ENCODE measurements at regions not wholly inside any gene's neighbourhood (a gene's known extent, or its start where the extent isn't known, plus 50 kb on each side); places are given as distances from the start of the nearest gene placed in this dataset.
"Not testable (repeated sequence)": the region's sequence is repeated elsewhere in the genome, so short reads cannot be mapped to it uniquely, and the experiment has no call there.

- CTCF ChIA-PET; DNase-seq; H3K4me1 ChIP-seq (ENCODE audit: control insufficient read depth in 1 of 2, extremely low read depth in 1 of 2, insufficient read depth in 2 of 2, low read length in 2 of 2); H3K27ac ChIP-seq (ENCODE audit: low read length); ATAC-seq (replicated peaks in 1 of 4); H3K4me3 ChIP-seq (ENCODE audit: control insufficient read depth in 1 of 2, extremely low read depth in 1 of 2, low read length in 1 of 2); H3K36me3 Mint-ChIP-seq; POLR2A ChIA-PET; H3K4me3 Mint-ChIP-seq; H3K27ac Mint-ChIP-seq; H3K27me3 ChIP-seq (replicated peaks in 1 of 2; ENCODE audit: control insufficient read depth in 2 of 2, extremely low read depth in 1 of 2, insufficient read depth in 2 of 2, low read length in 1 of 2); H3K36me3 ChIP-seq (ENCODE audit: control insufficient read depth in 2 of 2, extremely low read depth in 1 of 2, insufficient read depth in 1 of 2, low read length in 1 of 2); H3K9me3 ChIP-seq; H3K9me3 Mint-ChIP-seq; H3K4me1 Mint-ChIP-seq: not testable (repeated sequence)
- peaks cover 3 to 19% of the 10 kb centered on the region in 2 donors for H3K27me3 Mint-ChIP-seq
- WGBS (ENCODE audit: insufficient coverage), result 89% methylated on average over 3 of the region's 3 CpGs
These were observed 239.7 kb downstream of the SMAD2 start for GRCh38 chr18:47690778-47691177.

- H3K27me3 Mint-ChIP-seq, result peaks cover 3 to 24% of the 10 kb centered on the region in 2 donors
- H3K4me1 ChIP-seq (ENCODE audit: control insufficient read depth in 1 of 2, extremely low read depth in 1 of 2, insufficient read depth in 2 of 2, low read length in 2 of 2), result no peaks in the 10 kb centered on the region
- no peaks in the 10 kb centered on the region for H3K9me3 Mint-ChIP-seq
- ATAC-seq (replicated peaks in 1 of 4) (no peak), DNase-seq (no peak)
- H3K27ac ChIP-seq (ENCODE audit: low read length), result no peak overlapping the region
- ChIA-PET POLR2A (no interaction called here), CTCF (interaction anchor here in 1 of 2 donors (0.6 kb wide), 1 partner anchor 624 kb away, joined by 3 read pairs; no protein-coding TSS in a partner anchor)
- no peak overlapping the region for H3K4me3 Mint-ChIP-seq
- H3K27me3 ChIP-seq (replicated peaks in 1 of 2; ENCODE audit: control insufficient read depth in 2 of 2, extremely low read depth in 1 of 2, insufficient read depth in 2 of 2, low read length in 1 of 2), result peaks cover 0 to 5% of the 10 kb centered on the region in 2 experiments
- H3K36me3 Mint-ChIP-seq, result no peaks in the 10 kb centered on the region
- no peaks in the 10 kb centered on the region for H3K36me3 ChIP-seq (ENCODE audit: control insufficient read depth in 2 of 2, extremely low read depth in 1 of 2, insufficient read depth in 1 of 2, low read length in 1 of 2)
- no peak overlapping the region for H3K27ac Mint-ChIP-seq
- 37% methylated on average over 3 of the region's 3 CpGs for WGBS (ENCODE audit: insufficient coverage)
- H3K4me3 ChIP-seq (ENCODE audit: control insufficient read depth in 1 of 2, extremely low read depth in 1 of 2, low read length in 1 of 2), result no peak overlapping the region
- H3K4me1 Mint-ChIP-seq, result no peaks in the 10 kb centered on the region
- no peaks in the 10 kb centered on the region for H3K9me3 ChIP-seq
These were observed 241.1 kb downstream of the SMAD2 start for GRCh38 chr18:47689371-47689770.

- no peak overlapping the region for H3K27ac Mint-ChIP-seq
- no peak overlapping the region for H3K4me3 Mint-ChIP-seq
- WGBS (ENCODE audit: insufficient coverage), result 100% methylated on average over 1 of the region's 2 CpGs
- H3K9me3 Mint-ChIP-seq, result no peaks in the 10 kb centered on the region
- POLR2A ChIA-PET, result no interaction called here
- H3K4me1 ChIP-seq (ENCODE audit: control insufficient read depth in 1 of 2, extremely low read depth in 1 of 2, insufficient read depth in 2 of 2, low read length in 2 of 2), result no peaks in the 10 kb centered on the region
- no peak overlapping the region for H3K27ac ChIP-seq (ENCODE audit: low read length)
- CTCF ChIA-PET, result no interaction called here
- DNase-seq (no peak), ATAC-seq (replicated peaks in 1 of 4) (no peak)
- H3K27me3 Mint-ChIP-seq, result peaks cover 3 to 16% of the 10 kb centered on the region in 2 donors
- no peaks in the 10 kb centered on the region for H3K36me3 Mint-ChIP-seq
- no peaks in the 10 kb centered on the region for H3K9me3 ChIP-seq
- H3K27me3 ChIP-seq (replicated peaks in 1 of 2; ENCODE audit: control insufficient read depth in 2 of 2, extremely low read depth in 1 of 2, insufficient read depth in 2 of 2, low read length in 1 of 2), result peaks cover 0 to 5% of the 10 kb centered on the region in 2 experiments
- H3K4me1 Mint-ChIP-seq, result no peaks in the 10 kb centered on the region
- H3K36me3 ChIP-seq (ENCODE audit: control insufficient read depth in 2 of 2, extremely low read depth in 1 of 2, insufficient read depth in 1 of 2, low read length in 1 of 2), result no peaks in the 10 kb centered on the region
- no peak overlapping the region for H3K4me3 ChIP-seq (ENCODE audit: control insufficient read depth in 1 of 2, extremely low read depth in 1 of 2, low read length in 1 of 2)
These were observed 243.7 kb downstream of the SMAD2 start for GRCh38 chr18:47686806-47687205.

- Histone ChIP-seq H3K36me3 (ENCODE audit: control insufficient read depth in 2 of 2, extremely low read depth in 1 of 2, insufficient read depth in 1 of 2, low read length in 1 of 2) (no peaks in the 10 kb centered on the region), H3K27me3 (replicated peaks in 1 of 2; ENCODE audit: control insufficient read depth in 2 of 2, extremely low read depth in 1 of 2, insufficient read depth in 2 of 2, low read length in 1 of 2) (no peaks in the 10 kb centered on the region), H3K4me3 (ENCODE audit: control insufficient read depth in 1 of 2, extremely low read depth in 1 of 2, low read length in 1 of 2) (no peak overlapping the region), H3K9me3 (no peaks in the 10 kb centered on the region), H3K4me1 (ENCODE audit: control insufficient read depth in 1 of 2, extremely low read depth in 1 of 2, insufficient read depth in 2 of 2, low read length in 2 of 2) (no peaks in the 10 kb centered on the region), H3K27ac (ENCODE audit: low read length) (no peak overlapping the region)
- no peak overlapping the region for H3K4me3 Mint-ChIP-seq
- peaks cover 3 to 21% of the 10 kb centered on the region in 2 donors for H3K27me3 Mint-ChIP-seq
- ChIA-PET POLR2A (no interaction called here), CTCF (no interaction called here)
- ATAC-seq (replicated peaks in 1 of 4) (no peak), DNase-seq (no peak)
- no peaks in the 10 kb centered on the region for H3K9me3 Mint-ChIP-seq
- no peak overlapping the region for H3K27ac Mint-ChIP-seq
- no peaks in the 10 kb centered on the region for H3K4me1 Mint-ChIP-seq
- no peaks in the 10 kb centered on the region for H3K36me3 Mint-ChIP-seq
These were observed 246.7 kb downstream of the SMAD2 start for GRCh38 chr18:47683774-47684173.

- no peak overlapping the region for H3K27ac Mint-ChIP-seq
- Histone ChIP-seq H3K4me3 (ENCODE audit: control insufficient read depth in 1 of 2, extremely low read depth in 1 of 2, low read length in 1 of 2) (no peak overlapping the region), H3K27ac (ENCODE audit: low read length) (no peak overlapping the region), H3K36me3 (ENCODE audit: control insufficient read depth in 2 of 2, extremely low read depth in 1 of 2, insufficient read depth in 1 of 2, low read length in 1 of 2) (no peaks in the 10 kb centered on the region), H3K9me3 (no peaks in the 10 kb centered on the region), H3K4me1 (ENCODE audit: control insufficient read depth in 1 of 2, extremely low read depth in 1 of 2, insufficient read depth in 2 of 2, low read length in 2 of 2) (no peaks in the 10 kb centered on the region), H3K27me3 (replicated peaks in 1 of 2; ENCODE audit: control insufficient read depth in 2 of 2, extremely low read depth in 1 of 2, insufficient read depth in 2 of 2, low read length in 1 of 2) (no peaks in the 10 kb centered on the region)
- no peak for ATAC-seq (replicated peaks in 1 of 4)
- H3K9me3 Mint-ChIP-seq, result no peaks in the 10 kb centered on the region
- H3K27me3 Mint-ChIP-seq, result peaks cover 3 to 13% of the 10 kb centered on the region in 2 donors
- no CpG with 5 or more reads among the region's 3 CpGs for WGBS (ENCODE audit: insufficient coverage)
- DNase-seq, result no peak
- no peak overlapping the region for H3K4me3 Mint-ChIP-seq
- H3K4me1 Mint-ChIP-seq, result no peaks in the 10 kb centered on the region
- ChIA-PET POLR2A (no interaction called here), CTCF (no interaction called here)
- no peaks in the 10 kb centered on the region for H3K36me3 Mint-ChIP-seq
These were observed 247.6 kb downstream of the SMAD2 start for GRCh38 chr18:47682876-47683275.

GRCh38 chr18:47680488-47680887 is 250.0 kb downstream of the SMAD2 start:
- Mint-ChIP-seq H3K4me3 (no peak overlapping the region), H3K36me3 (no peaks in the 10 kb centered on the region), H3K27ac (no peak overlapping the region), H3K9me3 (no peaks in the 10 kb centered on the region), H3K4me1 (no peaks in the 10 kb centered on the region), H3K27me3 (peaks cover 0 to 13% of the 10 kb centered on the region in 2 donors)
- H3K4me3 ChIP-seq (ENCODE audit: control insufficient read depth in 1 of 2, extremely low read depth in 1 of 2, low read length in 1 of 2), result no peak overlapping the region
- POLR2A ChIA-PET, result no interaction called here
- no peaks in the 10 kb centered on the region for H3K36me3 ChIP-seq (ENCODE audit: control insufficient read depth in 2 of 2, extremely low read depth in 1 of 2, insufficient read depth in 1 of 2, low read length in 1 of 2)
- H3K9me3 ChIP-seq, result no peaks in the 10 kb centered on the region
- no peaks in the 10 kb centered on the region for H3K4me1 ChIP-seq (ENCODE audit: control insufficient read depth in 1 of 2, extremely low read depth in 1 of 2, insufficient read depth in 2 of 2, low read length in 2 of 2)
- no peak overlapping the region for H3K27ac ChIP-seq (ENCODE audit: low read length)
- DNase-seq, result no peak
- CTCF ChIA-PET, result no interaction called here
- H3K27me3 ChIP-seq (replicated peaks in 1 of 2; ENCODE audit: control insufficient read depth in 2 of 2, extremely low read depth in 1 of 2, insufficient read depth in 2 of 2, low read length in 1 of 2), result no peaks in the 10 kb centered on the region
- no CpG with 5 or more reads among the region's 1 CpG for WGBS (ENCODE audit: insufficient coverage)
- ATAC-seq (replicated peaks in 1 of 4), result no peak

- Histone ChIP-seq H3K27ac (ENCODE audit: low read length) (no peak overlapping the region), H3K4me3 (ENCODE audit: control insufficient read depth in 1 of 2, extremely low read depth in 1 of 2, low read length in 1 of 2) (no peak overlapping the region), H3K4me1 (ENCODE audit: control insufficient read depth in 1 of 2, extremely low read depth in 1 of 2, insufficient read depth in 2 of 2, low read length in 2 of 2) (no peaks in the 10 kb centered on the region), H3K27me3 (replicated peaks in 1 of 2; ENCODE audit: control insufficient read depth in 2 of 2, extremely low read depth in 1 of 2, insufficient read depth in 2 of 2, low read length in 1 of 2) (no peaks in the 10 kb centered on the region), H3K36me3 (ENCODE audit: control insufficient read depth in 2 of 2, extremely low read depth in 1 of 2, insufficient read depth in 1 of 2, low read length in 1 of 2) (no peaks in the 10 kb centered on the region), H3K9me3 (no peaks in the 10 kb centered on the region)
- DNase-seq (no peak), ATAC-seq (replicated peaks in 1 of 4) (no peak)
- ChIA-PET CTCF (no interaction called here), POLR2A (no interaction called here)
- H3K27ac Mint-ChIP-seq, result no peak overlapping the region
- H3K27me3 Mint-ChIP-seq, result peaks cover 0 to 8% of the 10 kb centered on the region in 2 donors
- H3K4me1 Mint-ChIP-seq, result no peaks in the 10 kb centered on the region
- no peak overlapping the region for H3K4me3 Mint-ChIP-seq
- WGBS (ENCODE audit: insufficient coverage), result no CpG with 5 or more reads among the region's 2 CpGs
- H3K36me3 Mint-ChIP-seq, result no peaks in the 10 kb centered on the region
- H3K9me3 Mint-ChIP-seq, result no peaks in the 10 kb centered on the region
These were observed 250.6 kb downstream of the SMAD2 start for GRCh38 chr18:47679864-47680263.
